ENCODE measurements at regions not wholly inside any gene's neighbourhood (a gene's known extent, or its start where the extent isn't known, plus 50 kb on each side); places are given as distances from the start of the nearest gene placed in this dataset.

DNA sequence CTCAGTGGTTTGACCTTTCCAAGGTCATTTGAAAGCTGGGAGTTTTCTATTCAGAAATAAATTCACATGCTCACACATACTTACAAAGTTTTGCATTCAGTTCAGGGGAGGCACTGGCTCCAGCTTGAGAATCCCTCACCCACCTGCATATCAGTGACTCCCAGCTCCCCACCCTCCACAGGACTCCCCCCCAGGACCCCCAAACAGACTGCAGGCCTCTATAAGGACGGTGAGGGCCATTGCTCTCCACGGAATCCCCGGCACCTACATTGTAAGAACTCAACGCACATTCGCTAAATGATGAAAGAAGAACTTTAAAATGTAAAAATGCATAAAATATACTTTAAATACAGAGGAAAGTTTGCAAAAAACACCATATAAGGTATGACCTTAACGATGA, 97.2 kb upstream of the TEX51 start:
- Histone ChIP-seq H2AFZ (ENCODE audit: low read depth, low read length, poor library complexity, severe bottlenecking) (no peak overlapping the region), H3K79me2 (ENCODE audit: insufficient read depth, low read length) (no peaks in the 10 kb centered on the region), H3K27me3 (ENCODE audit: insufficient read depth, low read length) (peaks cover 18% of the 10 kb centered on the region), H3K4me3 (replicated peaks in 1 of 2; ENCODE audit: low read depth in 1 of 2, low read length in 2 of 2) (no peak overlapping the region), H4K20me1 (ENCODE audit: insufficient read depth) (no peaks in the 10 kb centered on the region), H3K4me1 (ENCODE audit: control insufficient read depth in 1 of 2, insufficient read depth in 2 of 2, low read length in 2 of 2) (no peaks in the 10 kb centered on the region), H3K27ac (ENCODE audit: low read depth, low read length) (no peak overlapping the region), H3K9ac (ENCODE audit: low read length) (no peak overlapping the region), H3K36me3 (ENCODE audit: control insufficient read depth in 1 of 2, insufficient read depth in 2 of 2, low read length in 2 of 2) (no peaks in the 10 kb centered on the region), H3K9me3 (ENCODE audit: control insufficient read depth in 1 of 2, insufficient read depth in 1 of 2, low read depth in 1 of 2, low read length in 2 of 2) (no peaks in the 10 kb centered on the region), H3K4me2 (ENCODE audit: low read length) (no peak overlapping the region), H3K9me2 (ENCODE audit: insufficient read depth) (no peaks in the 10 kb centered on the region)
- ChIA-PET CTCF (no interaction called here), RAD21 (ENCODE audit: low non-redundant PET in 1 of 2, low total read pairs in 2 of 2, uncharacterized antibody in 2 of 2, unreplicated experiment in 2 of 2) (no interaction called here), POLR2A (no interaction called here)
- ATAC-seq = no peak
- DNase-seq (ENCODE audit: low read depth, low spot score) = no peak
- intact Hi-C loops (cut with micrococcal nuclease) = no loop called here
- TF ChIP-seq POLR2A (IDR thresholded peaks at IDR 0.05; ENCODE audit: borderline replicate concordance, extremely low read depth, insufficient read depth, insufficient read length) (no peak), CBX3 (IDR thresholded peaks at IDR 0.05; ENCODE audit: low read depth) (no peak), TCF7L2 (IDR thresholded peaks at IDR 0.05; ENCODE audit: borderline replicate concordance, extremely low read depth, insufficient read depth, insufficient read length) (no peak), EGR1 (IDR thresholded peaks at IDR 0.05; ENCODE audit: low read depth) (no peak), ZFX (IDR thresholded peaks at IDR 0.05) (no peak), EZH2 (IDR thresholded peaks at IDR 0.05) (no peak), CEBPB (IDR thresholded peaks at IDR 0.05; ENCODE audit: low read depth) (no peak), ELF1 (IDR thresholded peaks at IDR 0.05; ENCODE audit: borderline replicate concordance, low read depth) (no peak), SIN3A (IDR thresholded peaks at IDR 0.05; ENCODE audit: low read depth) (no peak), SP1 (IDR thresholded peaks at IDR 0.05; ENCODE audit: low read depth) (no peak)
- TF ChIP-seq, protein P1, sequence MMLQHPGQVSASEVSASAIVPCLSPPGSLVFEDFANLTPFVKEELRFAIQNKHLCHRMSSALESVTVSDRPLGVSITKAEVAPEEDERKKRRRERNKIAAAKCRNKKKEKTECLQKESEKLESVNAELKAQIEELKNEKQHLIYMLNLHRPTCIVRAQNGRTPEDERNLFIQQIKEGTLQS (IDR thresholded peaks at IDR 0.05) = no peak
- TF ChIP-seq, protein P2, sequence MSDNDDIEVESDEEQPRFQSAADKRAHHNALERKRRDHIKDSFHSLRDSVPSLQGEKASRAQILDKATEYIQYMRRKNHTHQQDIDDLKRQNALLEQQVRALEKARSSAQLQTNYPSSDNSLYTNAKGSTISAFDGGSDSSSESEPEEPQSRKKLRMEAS (IDR thresholded peaks at IDR 0.05) = no peak
- TF ChIP-seq, protein P3, sequence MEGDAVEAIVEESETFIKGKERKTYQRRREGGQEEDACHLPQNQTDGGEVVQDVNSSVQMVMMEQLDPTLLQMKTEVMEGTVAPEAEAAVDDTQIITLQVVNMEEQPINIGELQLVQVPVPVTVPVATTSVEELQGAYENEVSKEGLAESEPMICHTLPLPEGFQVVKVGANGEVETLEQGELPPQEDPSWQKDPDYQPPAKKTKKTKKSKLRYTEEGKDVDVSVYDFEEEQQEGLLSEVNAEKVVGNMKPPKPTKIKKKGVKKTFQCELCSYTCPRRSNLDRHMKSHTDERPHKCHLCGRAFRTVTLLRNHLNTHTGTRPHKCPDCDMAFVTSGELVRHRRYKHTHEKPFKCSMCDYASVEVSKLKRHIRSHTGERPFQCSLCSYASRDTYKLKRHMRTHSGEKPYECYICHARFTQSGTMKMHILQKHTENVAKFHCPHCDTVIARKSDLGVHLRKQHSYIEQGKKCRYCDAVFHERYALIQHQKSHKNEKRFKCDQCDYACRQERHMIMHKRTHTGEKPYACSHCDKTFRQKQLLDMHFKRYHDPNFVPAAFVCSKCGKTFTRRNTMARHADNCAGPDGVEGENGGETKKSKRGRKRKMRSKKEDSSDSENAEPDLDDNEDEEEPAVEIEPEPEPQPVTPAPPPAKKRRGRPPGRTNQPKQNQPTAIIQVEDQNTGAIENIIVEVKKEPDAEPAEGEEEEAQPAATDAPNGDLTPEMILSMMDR (IDR thresholded peaks at IDR 0.05 in 2 of 3, conservative IDR thresholded peaks at IDR 0.05 in 1 of 3; ENCODE audit: borderline replicate concordance in 1 of 3, insufficient read depth in 1 of 3, low read depth in 2 of 3, low read length in 2 of 3) = no peak
- no TSS peak for BruUV-seq (replicated peaks)
